Stimulated activated memory B cell treated with anti-CD40 and anti-IgM and Interleukin-4, amounts not matched to agents 10 μg/mL and 1 μg/mL and 100 μg/mL, for 72 hours (primary cell): ENCODE measurements at regions not wholly inside any gene's neighbourhood (a gene's known extent, or its start where the extent isn't known, plus 50 kb on each side); places are given as distances from the start of the nearest gene placed in this dataset.
"Not testable (repeated sequence)": the region's sequence is repeated elsewhere in the genome, so short reads cannot be mapped to it uniquely, and the experiment has no call there.

Experiments used
- ATAC-seq: fragments of 150-1000 bp; cut with Tn5 transposase; 2 replicates; pipeline ENCODE4 v1.10.0; 2021
- H3K27ac Mint-ChIP-seq: one replicate; pipeline ENCODE4 v1.8.0; 2022; ENCODE audit warnings: mild to moderate bottlenecking, mixed read lengths
- H3K27me3 Mint-ChIP-seq: one replicate; pipeline ENCODE4 v1.8.0; 2022; ENCODE audit warnings: mixed read lengths
- H3K36me3 Mint-ChIP-seq: one replicate; pipeline ENCODE4 v1.8.0; 2022; ENCODE audit warnings: mixed read lengths
- H3K4me1 Mint-ChIP-seq: one replicate; pipeline ENCODE4 v1.8.0; 2022; ENCODE audit warnings: mixed read lengths
- H3K4me3 Mint-ChIP-seq: one replicate; pipeline ENCODE4 v1.8.0; 2022; ENCODE audit warnings: mild to moderate bottlenecking, moderate library complexity, mixed read lengths
- H3K9me3 Mint-ChIP-seq: one replicate; pipeline ENCODE4 v1.8.0; 2022; ENCODE audit warnings: mixed read lengths

- ATAC-seq = no peak
- H3K27me3 Mint-ChIP-seq = no peaks in the 10 kb centered on the region
- peaks cover 12% of the 10 kb centered on the region for H3K9me3 Mint-ChIP-seq
- no peak overlapping the region for H3K4me3 Mint-ChIP-seq
- H3K27ac Mint-ChIP-seq = no peak overlapping the region
- no peaks in the 10 kb centered on the region for H3K4me1 Mint-ChIP-seq
- no peaks in the 10 kb centered on the region for H3K36me3 Mint-ChIP-seq
These were observed 332.7 kb downstream of the FGFR2 start for GRCh38 chr10:121265360-121266123.

GRCh38 chr10:121266370-121266769 is 331.9 kb downstream of the FGFR2 start:
- peak; percentile 27 for ATAC-seq
- no peak overlapping the region for H3K27ac Mint-ChIP-seq
- no peak overlapping the region for H3K4me3 Mint-ChIP-seq

DNA sequence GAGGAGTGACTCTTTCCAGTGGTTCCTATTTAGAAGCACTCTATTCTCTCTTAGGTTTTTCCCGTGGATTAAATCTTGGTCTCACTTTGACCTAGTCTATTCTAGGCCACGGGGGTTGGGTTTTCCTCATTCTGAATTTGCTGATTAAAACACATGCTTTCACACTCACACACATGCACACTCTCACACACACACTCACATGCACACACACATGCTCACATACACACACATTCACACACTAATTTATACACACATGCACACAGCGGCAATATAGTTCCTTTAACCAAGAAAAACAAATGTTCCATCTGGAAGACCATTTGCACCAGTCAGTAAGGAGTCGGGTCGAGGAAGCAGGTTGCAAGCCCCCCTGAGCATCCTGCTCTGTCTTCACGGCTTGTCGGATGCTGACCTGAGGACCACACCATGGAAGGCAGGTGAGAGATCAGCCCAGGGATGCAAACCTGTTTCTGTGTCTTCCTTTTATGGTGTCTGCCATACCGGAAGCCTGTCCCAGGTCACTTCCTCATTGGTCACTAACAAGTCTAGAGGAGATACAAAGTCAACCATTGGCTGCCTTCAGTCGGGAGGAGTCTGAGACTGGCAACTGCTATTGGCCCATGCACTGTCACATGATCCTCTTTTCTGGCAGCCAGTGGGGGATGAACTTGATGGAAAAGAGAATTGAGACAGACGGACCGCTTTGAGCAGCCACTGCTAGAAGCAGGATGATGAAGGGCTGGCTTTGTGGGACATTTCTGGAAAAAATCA is 330.8 kb downstream of the FGFR2 start:
- Mint-ChIP-seq H3K27me3 (no peaks in the 10 kb centered on the region), H3K36me3 (no peaks in the 10 kb centered on the region)
- ATAC-seq = no peak

More at GRCh38 chr10:121266370-121266769, 331.9 kb downstream of the FGFR2 start:
- Mint-ChIP-seq H3K27me3 (no peaks in the 10 kb centered on the region), H3K36me3 (no peaks in the 10 kb centered on the region), H3K4me1 (no peaks in the 10 kb centered on the region), H3K9me3 (peaks cover 10% of the 10 kb centered on the region)

GRCh38 chr10:121268363-121268762 is 329.9 kb downstream of the FGFR2 start:
- Mint-ChIP-seq H3K4me1 (no peaks in the 10 kb centered on the region), H3K9me3 (peaks cover 7% of the 10 kb centered on the region), H3K27me3 (no peaks in the 10 kb centered on the region), H3K4me3 (no peak overlapping the region), H3K36me3 (no peaks in the 10 kb centered on the region), H3K27ac (no peak overlapping the region)
- no peak for ATAC-seq

More for the DNA sequence above, 330.8 kb downstream of the FGFR2 start:
- no peaks in the 10 kb centered on the region for H3K4me1 Mint-ChIP-seq
- peaks cover 7% of the 10 kb centered on the region for H3K9me3 Mint-ChIP-seq
- no peak overlapping the region for H3K27ac Mint-ChIP-seq
- H3K4me3 Mint-ChIP-seq = no peak overlapping the region

DNA sequence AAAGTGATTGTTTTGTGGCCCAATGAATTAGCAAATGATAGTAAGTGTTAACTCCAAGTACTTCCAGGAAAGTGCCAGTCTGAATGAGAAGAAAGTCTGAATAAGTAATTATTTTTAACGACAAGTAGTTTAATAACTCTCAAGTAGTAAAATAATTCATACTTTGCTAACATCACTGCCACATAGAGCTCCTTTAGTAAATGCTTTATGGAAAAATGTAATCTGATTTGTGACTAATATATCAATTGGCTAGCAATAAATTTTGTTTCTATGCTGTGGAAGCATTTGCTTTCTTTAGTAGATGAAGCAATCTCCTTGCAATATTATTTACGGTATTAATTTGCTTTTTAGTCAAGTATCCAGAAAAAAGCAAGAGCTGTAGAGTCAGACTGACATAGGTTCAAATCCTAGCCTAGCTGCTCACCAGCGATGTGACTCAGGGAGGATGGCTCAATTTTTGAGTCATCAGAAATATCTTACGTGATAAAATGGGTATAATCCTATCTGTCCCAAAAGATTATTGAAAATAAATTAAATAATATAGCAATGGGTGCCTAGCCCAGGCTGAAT is 329.3 kb downstream of the FGFR2 start:
- no peak for ATAC-seq
- no peaks in the 10 kb centered on the region for H3K27me3 Mint-ChIP-seq
- H3K9me3 Mint-ChIP-seq = peaks cover 7% of the 10 kb centered on the region
- H3K4me1 Mint-ChIP-seq = no peaks in the 10 kb centered on the region
- no peak overlapping the region for H3K4me3 Mint-ChIP-seq
- H3K36me3 Mint-ChIP-seq = no peaks in the 10 kb centered on the region
- no peak overlapping the region for H3K27ac Mint-ChIP-seq

DNA sequence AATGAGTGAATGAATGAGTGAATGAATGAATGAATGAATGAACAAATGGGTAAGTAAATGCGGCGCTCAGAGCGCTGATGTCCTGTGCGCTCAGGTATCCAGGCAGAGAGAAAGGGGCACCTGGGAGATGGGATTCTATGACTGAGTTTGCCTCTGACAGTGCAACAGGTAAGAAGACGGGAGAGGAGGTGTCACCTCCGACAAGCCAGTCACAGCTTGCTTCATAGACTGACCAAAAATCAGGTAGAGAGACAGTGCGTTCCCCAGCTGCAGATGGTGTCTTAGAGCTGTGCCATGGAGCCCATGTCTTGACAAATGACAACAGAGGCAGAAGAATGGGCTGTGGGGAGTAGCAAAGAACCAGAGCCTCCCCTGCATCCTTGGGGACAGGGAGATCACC is 327.3 kb downstream of the FGFR2 start:
- no peaks in the 10 kb centered on the region for H3K4me1 Mint-ChIP-seq
- H3K27me3 Mint-ChIP-seq = no peaks in the 10 kb centered on the region
- H3K27ac Mint-ChIP-seq = no peak overlapping the region
- H3K9me3 Mint-ChIP-seq = peaks cover 7% of the 10 kb centered on the region
- H3K36me3 Mint-ChIP-seq = no peaks in the 10 kb centered on the region
- no peak for ATAC-seq
- H3K4me3 Mint-ChIP-seq = no peak overlapping the region

GRCh38 chr10:121276046-121276445 is 322.2 kb downstream of the FGFR2 start:
- ATAC-seq = no peak
- Mint-ChIP-seq H3K27me3 (no peaks in the 10 kb centered on the region), H3K4me1 (no peaks in the 10 kb centered on the region)

DNA sequence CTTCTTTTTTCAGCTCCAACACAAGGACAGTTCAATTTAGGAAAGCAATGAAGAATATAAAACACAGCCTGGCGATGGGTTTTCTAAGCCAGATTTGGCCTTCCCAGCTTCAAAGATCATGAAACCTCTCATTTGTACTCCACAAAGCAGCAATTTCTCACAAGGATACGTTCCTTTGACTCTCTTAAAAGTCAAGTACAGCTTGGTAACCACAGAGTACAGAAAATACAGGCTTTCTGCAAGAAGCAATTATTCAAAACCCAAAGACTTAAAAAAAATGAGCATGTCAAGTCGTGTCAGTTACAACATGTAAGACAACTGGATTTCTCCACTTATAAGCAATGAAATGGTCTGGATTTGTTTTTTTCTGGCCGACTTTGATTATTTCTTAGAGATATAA is 321.4 kb downstream of the FGFR2 start:
- Mint-ChIP-seq H3K4me3 (no peak overlapping the region), H3K9me3 (peaks cover 6% of the 10 kb centered on the region), H3K4me1 (no peaks in the 10 kb centered on the region), H3K27me3 (no peaks in the 10 kb centered on the region), H3K36me3 (no peaks in the 10 kb centered on the region), H3K27ac (no peak overlapping the region)
- ATAC-seq = no peak

More at GRCh38 chr10:121276046-121276445, 322.2 kb downstream of the FGFR2 start:
- H3K9me3 Mint-ChIP-seq = peaks cover 6% of the 10 kb centered on the region
- no peak overlapping the region for H3K4me3 Mint-ChIP-seq
- no peak overlapping the region for H3K27ac Mint-ChIP-seq
- H3K36me3 Mint-ChIP-seq = no peaks in the 10 kb centered on the region

GRCh38 chr10:121278386-121278785 is 319.9 kb downstream of the FGFR2 start:
- not testable (repeated sequence) for H3K27me3 Mint-ChIP-seq, H3K27ac Mint-ChIP-seq, H3K36me3 Mint-ChIP-seq, ATAC-seq, H3K4me1 Mint-ChIP-seq, H3K4me3 Mint-ChIP-seq, H3K9me3 Mint-ChIP-seq

GRCh38 chr10:121281576-121281975 is 316.7 kb downstream of the FGFR2 start:
- Mint-ChIP-seq H3K4me3 (no peak overlapping the region), H3K27me3 (no peaks in the 10 kb centered on the region), H3K9me3 (peaks cover 6% of the 10 kb centered on the region), H3K4me1 (no peaks in the 10 kb centered on the region), H3K27ac (no peak overlapping the region), H3K36me3 (no peaks in the 10 kb centered on the region)
- ATAC-seq = no peak

DNA sequence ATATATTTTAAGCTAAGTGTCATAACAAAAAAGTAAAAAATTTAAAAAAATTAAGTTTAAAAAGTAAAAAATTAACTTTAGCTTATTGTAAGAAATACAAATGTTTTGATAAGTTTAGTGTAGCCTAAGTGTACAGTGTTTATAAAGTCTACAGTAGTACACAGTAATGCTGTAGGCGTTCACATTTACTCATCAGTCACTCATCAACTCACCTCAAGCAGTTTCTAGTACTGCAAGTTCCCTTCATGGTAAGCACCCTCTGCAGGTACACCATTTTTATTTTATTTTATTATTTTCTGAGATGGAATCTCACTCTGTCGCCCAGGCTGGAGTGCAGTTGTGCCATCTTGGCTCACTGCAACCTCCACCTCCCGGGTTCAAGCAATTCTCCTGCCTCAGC is 316.0 kb downstream of the FGFR2 start:
- H3K27ac Mint-ChIP-seq = no peak overlapping the region
- ATAC-seq = no peak
- no peaks in the 10 kb centered on the region for H3K27me3 Mint-ChIP-seq
- peaks cover 6% of the 10 kb centered on the region for H3K9me3 Mint-ChIP-seq
- no peaks in the 10 kb centered on the region for H3K4me1 Mint-ChIP-seq
- no peaks in the 10 kb centered on the region for H3K36me3 Mint-ChIP-seq
- H3K4me3 Mint-ChIP-seq = no peak overlapping the region

DNA sequence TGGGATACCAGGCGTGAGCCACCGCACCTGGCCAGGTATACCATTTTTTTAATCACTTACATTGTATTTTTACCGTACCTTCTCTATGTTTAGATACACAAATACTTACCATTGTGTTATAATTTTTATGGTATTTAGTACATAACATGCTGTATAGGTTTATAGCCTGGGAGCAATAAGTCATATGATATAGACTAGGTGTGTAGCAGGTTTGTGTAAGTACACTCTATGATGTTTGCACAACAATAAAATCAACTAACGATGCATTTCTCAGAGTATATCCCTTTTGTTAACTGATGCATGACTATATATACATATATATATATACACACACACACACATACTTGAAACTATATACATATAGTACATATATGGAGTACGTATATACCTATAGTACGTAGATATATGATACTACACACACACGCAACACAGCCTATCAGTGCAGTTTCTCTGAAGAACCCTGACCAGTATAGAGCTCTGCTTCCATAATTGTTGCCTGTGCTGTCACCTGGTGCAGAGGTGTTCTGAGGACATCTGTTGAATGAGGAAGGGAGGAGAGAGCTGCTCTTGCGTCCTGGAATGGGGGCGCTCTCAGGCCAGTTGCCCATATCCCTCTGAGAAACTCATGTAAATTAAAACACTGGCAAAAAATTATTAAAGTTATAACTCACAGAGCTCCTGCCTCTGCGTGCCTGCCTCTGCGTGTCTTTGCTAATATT is 315.3 kb downstream of the FGFR2 start:
- Mint-ChIP-seq H3K36me3 (no peaks in the 10 kb centered on the region), H3K27ac (no peak overlapping the region), H3K4me1 (no peaks in the 10 kb centered on the region), H3K27me3 (no peaks in the 10 kb centered on the region), H3K4me3 (no peak overlapping the region), H3K9me3 (peaks cover 6% of the 10 kb centered on the region)
- ATAC-seq = no peak

GRCh38 chr10:121284936-121285335 is 313.3 kb downstream of the FGFR2 start:
- Mint-ChIP-seq H3K27ac (no peak overlapping the region), H3K4me1 (no peaks in the 10 kb centered on the region), H3K9me3 (no peaks in the 10 kb centered on the region), H3K27me3 (no peaks in the 10 kb centered on the region), H3K4me3 (no peak overlapping the region), H3K36me3 (no peaks in the 10 kb centered on the region)
- ATAC-seq = no peak

DNA sequence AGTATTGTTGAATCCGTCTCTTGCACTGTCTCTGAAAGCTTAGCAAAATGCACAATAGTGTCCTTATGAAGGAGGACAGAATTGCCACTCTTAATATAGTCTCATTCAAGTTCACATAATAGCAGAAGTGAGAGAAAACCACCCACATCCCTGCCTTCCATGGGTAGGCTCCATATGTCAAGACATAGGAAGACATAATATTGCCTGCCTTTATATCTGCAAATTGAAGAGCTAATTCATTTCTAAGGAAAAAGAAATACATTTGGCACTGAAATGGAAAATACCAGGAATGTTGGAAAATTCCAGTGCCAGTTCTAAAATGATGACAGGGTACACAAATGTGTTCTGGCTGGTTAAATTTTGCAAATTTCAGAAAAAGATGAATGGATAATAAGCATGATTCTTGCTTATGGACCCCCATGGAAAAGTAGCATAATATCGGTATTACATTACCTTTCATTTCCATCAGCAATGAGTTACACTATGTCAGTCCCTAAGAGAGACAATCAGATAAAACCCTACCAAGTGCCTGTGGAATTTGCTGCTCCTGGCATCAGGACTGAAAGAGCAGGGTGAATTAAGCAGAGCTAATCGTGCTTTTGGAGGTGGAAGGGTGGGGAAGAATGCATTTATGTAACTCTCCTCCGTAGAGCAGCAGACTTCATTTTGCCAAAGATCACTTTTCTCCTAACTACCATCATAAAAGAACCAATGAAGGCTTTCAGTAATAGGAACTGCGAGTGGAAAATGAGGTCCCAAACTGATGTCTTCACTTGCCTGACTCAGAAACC is 312.6 kb downstream of the FGFR2 start:
- H3K27ac Mint-ChIP-seq = no peak overlapping the region
- no peaks in the 10 kb centered on the region for H3K27me3 Mint-ChIP-seq
- no peaks in the 10 kb centered on the region for H3K9me3 Mint-ChIP-seq
- H3K36me3 Mint-ChIP-seq = no peaks in the 10 kb centered on the region
- no peak overlapping the region for H3K4me3 Mint-ChIP-seq
- no peaks in the 10 kb centered on the region for H3K4me1 Mint-ChIP-seq
- no peak for ATAC-seq
